IPS-NIHi11 (cell line): ENCODE measurements at regions not wholly inside any gene's neighbourhood (a gene's known extent, or its start where the extent isn't known, plus 50 kb on each side); places are given as distances from the start of the nearest gene placed in this dataset.
"Not testable (repeated sequence)": the region's sequence is repeated elsewhere in the genome, so short reads cannot be mapped to it uniquely, and the experiment has no call there.

ENCODE experiments used
- DNase-seq: peaks from one replicate; pipeline ENCODE4 v3.0.0; 2012; ENCODE audit warnings: mixed read lengths, low spot score

DNA sequence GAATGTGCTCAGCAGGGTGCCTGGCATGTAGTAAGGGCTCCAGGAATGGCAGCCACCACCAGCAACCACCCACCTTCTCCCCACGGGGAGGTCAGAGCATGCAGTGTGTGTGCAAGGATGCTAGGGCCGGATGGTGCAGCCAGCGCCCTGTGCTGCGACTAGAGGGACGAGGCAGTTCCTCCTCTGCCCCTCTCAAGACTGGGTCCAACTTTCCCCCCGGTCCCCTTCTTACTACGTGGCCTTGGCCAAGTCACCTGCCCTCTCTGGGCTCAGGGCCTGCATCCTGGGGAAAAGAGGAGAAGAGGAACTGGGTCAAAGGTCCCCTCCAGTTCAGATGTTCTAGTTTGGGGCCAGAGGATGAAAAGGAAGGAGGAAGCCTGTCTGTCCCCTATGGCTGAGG is 71.6 kb upstream of the TARDBP start:
- no peak for DNase-seq

DNA sequence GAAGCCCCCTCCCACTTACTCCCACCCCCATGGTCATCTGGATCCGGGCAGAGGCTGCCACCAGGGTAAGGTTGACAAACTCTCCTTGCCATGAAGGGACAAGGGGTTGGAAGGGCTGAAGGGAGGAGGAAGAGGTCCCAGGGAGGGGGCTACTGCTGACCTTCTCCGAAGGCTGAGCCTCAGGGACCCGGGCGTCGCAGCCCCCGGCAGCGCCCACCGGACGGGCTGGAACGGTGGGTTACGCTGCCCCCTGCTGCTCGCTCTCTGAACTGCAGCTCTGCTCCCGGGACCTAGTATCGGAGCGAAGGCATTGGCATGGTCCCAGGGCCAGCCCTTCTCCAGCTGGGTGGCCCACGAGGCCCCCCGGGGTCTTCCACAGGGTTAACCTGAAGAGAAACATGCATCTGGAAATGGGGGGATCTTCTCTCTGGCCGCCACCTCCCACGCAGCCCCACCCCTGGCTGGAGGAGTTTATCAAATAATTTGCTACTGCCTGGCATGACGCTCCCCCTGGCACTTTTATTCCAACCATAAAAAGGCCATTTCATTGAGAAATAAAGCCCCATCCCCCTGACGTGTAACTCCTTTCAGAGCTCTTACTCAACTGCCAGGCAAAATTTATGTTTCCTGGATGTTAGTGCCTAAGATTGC is 70.4 kb upstream of the TARDBP start:
- DNase-seq, result peak; percentile 96

GRCh38 chr1:10942542-10942912 is 69.9 kb upstream of the TARDBP start:
- DNase-seq, result no peak

GRCh38 chr1:10943041-10943440 is 69.4 kb upstream of the TARDBP start:
- DNase-seq, result no peak

DNA sequence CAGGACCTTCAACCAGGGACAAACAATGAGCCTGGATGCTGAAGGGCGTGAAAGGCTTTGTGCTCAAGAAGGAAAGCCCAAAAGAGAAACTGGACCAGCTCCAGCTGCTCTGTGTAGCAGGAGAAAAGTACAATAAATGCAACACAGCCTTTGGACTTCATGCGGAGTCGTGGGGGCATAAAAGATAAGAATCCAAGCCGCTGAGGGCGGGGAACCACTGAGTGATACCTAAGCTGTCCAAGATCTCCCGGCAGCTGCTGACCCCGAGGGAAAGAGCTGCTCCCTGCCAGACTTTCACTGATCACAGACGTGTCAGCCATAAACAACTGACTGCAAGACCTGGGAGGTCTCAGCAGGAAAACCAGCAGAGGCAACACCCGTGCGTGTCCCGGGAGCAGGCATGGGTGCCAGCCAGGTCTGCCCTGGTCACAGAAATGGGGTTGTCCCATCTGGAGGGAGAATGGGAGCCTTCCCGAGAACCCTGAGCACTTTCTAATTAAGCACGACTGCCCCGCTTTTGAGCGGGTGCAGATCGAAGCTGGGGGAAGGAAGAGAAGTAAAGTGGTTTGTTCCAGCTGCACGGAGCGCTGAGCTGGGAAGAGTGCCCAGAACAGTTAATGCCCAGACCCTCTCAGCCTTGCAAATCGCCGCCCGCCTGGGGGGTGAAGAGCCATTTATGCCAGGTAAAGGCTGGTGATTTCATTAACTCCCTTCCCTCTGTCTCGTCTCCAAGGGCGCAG is 68.3 kb upstream of the TARDBP start:
- no peak for DNase-seq

DNA sequence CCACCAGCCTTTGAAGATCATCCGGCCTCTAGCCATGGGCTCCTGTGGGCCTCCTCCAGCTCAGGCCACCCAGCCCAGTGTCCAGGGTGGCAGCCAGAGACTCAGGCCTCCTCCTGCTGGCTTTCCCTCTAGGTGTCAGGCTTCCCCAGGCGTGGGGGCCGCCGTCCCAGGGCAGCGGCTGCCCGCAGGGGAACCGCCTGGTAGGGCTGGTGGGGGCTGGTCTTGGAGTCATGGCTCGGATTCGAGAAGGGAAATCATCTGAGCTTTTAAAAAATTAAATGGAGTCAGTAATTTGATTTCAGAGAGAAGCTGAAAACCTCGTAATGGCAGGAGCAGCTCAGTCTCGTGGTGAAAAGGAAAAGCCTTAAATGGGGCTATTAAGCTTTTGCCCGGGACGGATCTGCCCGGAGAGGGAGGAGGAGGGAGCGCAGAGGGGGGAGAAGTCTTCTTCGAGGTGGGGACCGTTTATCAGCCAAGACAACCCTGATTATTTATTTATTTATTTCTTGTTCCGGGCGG is 66.4 kb upstream of the TARDBP start:
- no peak for DNase-seq

DNA sequence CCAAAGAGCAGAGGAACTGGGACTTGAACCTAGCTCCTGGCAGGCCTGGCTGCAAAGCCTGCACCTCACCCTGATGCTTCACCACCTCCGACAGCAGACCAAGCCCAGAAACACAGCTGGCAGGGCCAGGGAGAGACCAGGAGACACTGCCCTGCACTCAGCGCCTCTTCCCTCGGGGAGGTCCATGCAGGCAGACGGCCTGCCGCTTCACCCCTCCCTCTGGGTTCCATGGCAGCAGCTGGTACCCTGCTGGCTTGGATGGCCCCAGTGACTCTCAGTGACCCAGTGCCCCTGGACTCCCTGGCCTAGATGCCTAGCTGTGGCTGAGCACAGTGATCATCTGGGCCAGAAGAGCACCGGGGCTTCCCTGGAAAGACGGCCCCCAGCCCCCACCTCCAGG is 65.3 kb upstream of the TARDBP start:
- no peak for DNase-seq

GRCh38 chr1:10947691-10948462 is 64.6 kb upstream of the TARDBP start:
- no peak for DNase-seq

DNA sequence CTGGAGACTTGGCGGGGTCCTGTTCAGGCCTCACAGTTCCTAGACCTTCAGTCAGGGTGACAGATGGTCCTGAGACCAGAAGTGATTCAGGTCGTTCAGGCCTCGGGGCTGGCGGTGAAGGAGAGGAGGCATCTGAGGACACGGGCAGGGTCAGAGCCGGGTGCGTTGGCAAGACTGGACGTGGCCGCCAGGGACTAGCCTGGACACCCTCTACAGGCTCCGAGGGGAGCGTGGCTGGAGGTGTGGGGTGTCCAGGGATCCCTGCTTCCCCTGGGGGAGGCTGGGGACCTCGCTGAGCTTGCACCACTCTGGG is 64.0 kb upstream of the TARDBP start:
- DNase-seq, result no peak

GRCh38 chr1:10950316-10951172 is 61.9 kb upstream of the TARDBP start:
- DNase-seq, result no peak

DNA sequence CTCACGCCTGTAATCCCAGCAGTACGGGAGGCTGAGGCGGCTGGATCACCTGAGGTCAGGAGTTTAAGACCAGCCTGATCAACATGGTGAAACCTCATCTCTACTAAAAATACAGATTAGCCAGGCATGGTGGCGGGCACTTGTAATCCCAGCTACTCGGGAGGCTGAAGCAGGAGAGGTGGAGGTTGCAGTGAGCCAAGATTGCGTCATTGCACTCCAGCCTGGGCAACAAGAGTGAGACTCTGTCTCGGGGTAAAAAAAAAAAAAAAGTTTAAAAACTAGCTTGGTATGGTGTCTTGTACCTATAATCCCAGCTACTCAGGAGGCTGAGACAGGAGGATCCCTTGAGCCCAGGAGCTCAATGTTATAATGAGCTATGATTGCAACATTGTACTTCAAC is 61.2 kb upstream of the TARDBP start:
- not testable (repeated sequence) for DNase-seq

DNA sequence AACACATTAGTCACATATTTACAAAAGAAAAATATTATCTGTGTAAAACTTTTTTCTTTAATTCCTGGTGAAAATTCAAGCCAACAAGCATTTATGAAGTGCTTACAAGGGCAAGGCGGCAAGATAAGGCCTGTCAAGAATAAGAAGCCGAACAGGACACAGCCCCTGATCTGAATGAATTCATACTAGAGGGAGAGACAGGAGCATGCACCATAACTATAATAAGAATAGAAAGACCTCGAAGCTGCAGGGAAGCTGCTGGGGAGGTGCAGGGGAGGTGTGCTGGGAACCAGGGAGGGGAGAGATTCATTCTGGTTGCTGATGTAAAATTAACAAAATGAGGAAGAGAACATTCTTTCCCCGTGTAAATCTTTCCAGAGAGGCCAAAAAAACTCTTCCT is 60.5 kb upstream of the TARDBP start:
- DNase-seq, result no peak

GRCh38 chr1:10953505-10954193 is 58.8 kb upstream of the TARDBP start:
- no peak for DNase-seq

DNA sequence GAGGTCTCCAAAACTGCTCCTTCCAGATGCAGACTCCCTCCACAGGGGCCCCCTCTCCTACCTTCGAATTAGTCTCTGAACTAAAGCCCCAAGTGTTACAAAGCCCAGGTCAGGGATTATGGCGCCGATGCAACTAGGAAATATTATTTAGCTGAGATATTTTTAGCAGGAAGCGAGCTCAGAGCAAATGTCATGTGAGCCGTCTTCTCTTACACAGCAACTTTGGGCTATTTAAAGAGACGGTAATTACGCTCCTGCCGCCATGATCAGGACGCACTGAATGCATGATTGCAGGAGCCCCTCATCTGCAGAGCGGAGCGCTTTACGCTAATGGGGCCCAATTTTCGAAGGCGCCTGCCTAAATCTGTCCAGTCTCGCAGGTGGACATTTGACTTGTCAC is 55.3 kb upstream of the TARDBP start:
- no peak for DNase-seq

DNA sequence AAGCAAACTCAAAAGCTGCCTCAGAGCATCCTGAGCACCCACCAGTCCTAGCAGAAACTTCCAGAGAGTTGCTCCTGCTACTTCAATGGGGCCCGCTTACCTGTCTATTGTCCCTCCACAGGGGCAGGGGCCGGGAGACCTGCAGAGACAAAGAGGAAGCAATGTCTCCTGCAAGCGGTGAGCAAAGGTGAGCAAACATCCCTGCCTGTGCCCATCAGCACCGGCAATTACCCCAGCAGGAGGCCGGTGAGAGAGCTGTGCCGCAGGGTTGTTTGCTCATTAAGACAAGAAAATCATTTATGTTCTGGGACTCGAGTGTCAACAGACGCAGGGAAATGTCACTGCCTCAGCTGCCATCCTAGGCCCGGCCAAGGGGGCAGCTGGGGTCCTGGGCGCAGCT is 53.8 kb upstream of the TARDBP start:
- DNase-seq, result peak; percentile 65

DNA sequence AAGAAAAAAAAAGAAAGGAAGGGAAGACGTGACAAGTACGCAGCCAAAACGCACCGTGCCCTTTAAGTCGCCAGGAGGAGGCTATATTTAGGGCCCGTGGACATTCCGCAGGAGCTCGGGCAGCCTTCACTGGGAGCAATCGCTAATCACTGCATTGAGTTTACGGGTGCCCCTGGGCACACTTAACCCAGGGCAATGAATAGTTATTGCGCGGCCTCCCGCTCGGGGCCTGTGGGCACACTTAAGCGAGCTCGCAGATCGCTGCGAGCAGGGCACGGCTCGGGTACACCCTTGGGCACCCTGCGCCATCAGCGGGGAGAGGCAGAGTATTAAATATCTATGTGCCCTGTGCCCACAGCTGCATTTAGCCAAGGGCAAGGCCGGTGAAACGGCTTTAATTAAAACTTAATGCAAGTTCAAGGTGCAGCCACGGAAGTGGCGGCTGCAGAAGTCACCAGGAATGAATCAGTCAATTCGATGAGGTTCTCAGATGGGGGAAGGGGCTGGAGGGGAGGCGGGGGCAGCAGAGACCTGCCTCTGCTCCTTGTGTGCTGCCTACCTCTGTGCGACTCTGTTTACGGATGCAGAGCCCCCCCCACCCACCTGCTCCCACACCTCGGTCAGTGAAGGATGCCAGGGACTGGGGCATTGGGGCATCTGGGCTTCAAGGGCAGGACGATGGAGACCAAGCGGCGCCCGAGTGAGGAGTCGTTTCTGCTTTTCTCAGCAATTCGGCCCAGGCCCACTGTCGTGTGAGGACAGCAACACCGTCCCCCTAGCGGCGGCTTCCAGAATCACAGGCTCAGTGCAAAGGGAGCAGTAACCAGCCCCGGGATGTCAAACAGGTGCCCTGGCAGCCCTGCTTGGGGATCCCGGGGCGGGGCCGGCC is 51.8 kb upstream of the TARDBP start:
- peak; percentile 96 for DNase-seq

GRCh38 chr1:10961300-10961833 is 51.1 kb upstream of the TARDBP start:
- no peak for DNase-seq

DNA sequence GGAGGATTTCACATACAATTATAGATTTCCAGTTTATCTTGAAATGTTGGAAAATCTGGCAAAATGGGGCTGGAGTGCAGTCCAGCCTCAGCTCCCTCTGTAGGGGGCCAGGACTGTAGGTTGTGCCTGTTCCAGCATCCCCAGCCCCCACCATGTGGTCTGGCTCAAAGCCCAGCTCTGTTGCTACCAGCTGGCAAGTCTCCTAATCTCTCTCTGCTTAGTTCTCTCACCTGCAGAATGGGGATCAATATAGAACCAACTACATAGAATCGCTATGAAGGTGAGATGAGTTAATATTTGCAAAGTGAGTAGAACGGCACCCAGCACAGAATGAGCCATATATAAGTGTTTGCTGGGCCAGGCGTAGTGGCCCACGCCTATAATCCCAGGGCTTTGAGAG is 50.0 kb upstream of the TARDBP start:
- DNase-seq, result peak; percentile 26
